AG04450 (cell line): ENCODE measurements at regions not wholly inside any gene's neighbourhood (a gene's known extent, or its start where the extent isn't known, plus 50 kb on each side); places are given as distances from the start of the nearest gene placed in this dataset.

ENCODE experiments used
- CTCF ChIA-PET: fragments of 300-600, 350-600 bp; formaldehyde crosslinking; extraction: SDS; loops from one replicate; lab custom pipeline; 2022; ENCODE audit warnings: antibody characterized with exemption, inconsistent platforms; lab: Charles Lee
- POLR2A ChIA-PET: fragments of 350-600 bp; formaldehyde crosslinking; extraction: SDS; loops from one replicate; lab custom pipeline; 2021; ENCODE audit warnings: antibody characterized with exemption, inconsistent platforms; lab: Yijun Ruan, JAX
- DNase-seq: peaks from one replicate; pipeline ENCODE4 v3.0.0-alpha.2; 2011; ENCODE audit warnings: low read depth, low spot score
- H3K27ac ChIP-seq: one replicate; pipeline ENCODE4 v1.5.1; 2012; ENCODE audit warnings: low read depth, low read length, control low read depth
- H3K27me3 ChIP-seq: one replicate; pipeline ENCODE4 v1.6.0; 2012; ENCODE audit warnings: low read length; ENCODE audit not compliant: control insufficient read depth, insufficient read depth
- H3K4me3 ChIP-seq: 2 replicates; pipeline ENCODE4 v1.5.1; 2011; ENCODE audit warnings: mild to moderate bottlenecking, low read depth, low read length, control low read depth
- H3K9me3 ChIP-seq: 2 replicates; pipeline ENCODE4 v1.5.1; 2012; ENCODE audit warnings: low read length; ENCODE audit not compliant: control insufficient read depth, insufficient read depth
- TF ChIP-seq, protein P1 (sequence below): IDR thresholded peaks from 2 replicates; pipeline ENCODE4 v1.5.1; 2011; ENCODE audit warnings: low read depth, low read length, control low read depth, inconsistent platforms

DNA sequence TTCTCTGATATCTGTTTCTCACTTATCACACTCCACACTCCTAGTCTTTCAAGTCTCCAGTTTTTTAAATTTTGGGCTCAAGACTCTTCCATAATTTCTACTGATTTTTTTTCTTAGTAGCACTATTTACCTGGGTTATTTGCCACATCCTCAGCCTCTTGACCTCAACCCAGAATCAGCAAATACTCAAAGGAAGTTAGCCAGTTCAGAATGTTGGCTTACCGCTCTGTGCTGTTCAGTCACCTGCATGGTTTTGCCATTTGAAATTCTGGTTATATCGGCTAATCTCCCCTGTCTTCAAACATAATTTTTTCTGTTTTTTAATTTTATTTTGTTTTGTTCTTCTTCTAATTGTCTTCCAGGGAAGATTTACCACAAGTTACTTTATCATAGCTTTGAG, 412.6 kb downstream of the PTH2R start:
- Histone ChIP-seq H3K4me3 (no peak overlapping the region), H3K27me3 (no peaks in the 10 kb centered on the region), H3K9me3 (no peaks in the 10 kb centered on the region; the same call in 1 of the 2 replicates), H3K27ac (no peak overlapping the region)
- DNase-seq, result no peak
- CTCF ChIA-PET, result no interaction called here
- TF ChIP-seq, protein P1, sequence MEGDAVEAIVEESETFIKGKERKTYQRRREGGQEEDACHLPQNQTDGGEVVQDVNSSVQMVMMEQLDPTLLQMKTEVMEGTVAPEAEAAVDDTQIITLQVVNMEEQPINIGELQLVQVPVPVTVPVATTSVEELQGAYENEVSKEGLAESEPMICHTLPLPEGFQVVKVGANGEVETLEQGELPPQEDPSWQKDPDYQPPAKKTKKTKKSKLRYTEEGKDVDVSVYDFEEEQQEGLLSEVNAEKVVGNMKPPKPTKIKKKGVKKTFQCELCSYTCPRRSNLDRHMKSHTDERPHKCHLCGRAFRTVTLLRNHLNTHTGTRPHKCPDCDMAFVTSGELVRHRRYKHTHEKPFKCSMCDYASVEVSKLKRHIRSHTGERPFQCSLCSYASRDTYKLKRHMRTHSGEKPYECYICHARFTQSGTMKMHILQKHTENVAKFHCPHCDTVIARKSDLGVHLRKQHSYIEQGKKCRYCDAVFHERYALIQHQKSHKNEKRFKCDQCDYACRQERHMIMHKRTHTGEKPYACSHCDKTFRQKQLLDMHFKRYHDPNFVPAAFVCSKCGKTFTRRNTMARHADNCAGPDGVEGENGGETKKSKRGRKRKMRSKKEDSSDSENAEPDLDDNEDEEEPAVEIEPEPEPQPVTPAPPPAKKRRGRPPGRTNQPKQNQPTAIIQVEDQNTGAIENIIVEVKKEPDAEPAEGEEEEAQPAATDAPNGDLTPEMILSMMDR, result no peak
- POLR2A ChIA-PET, result no interaction called here

DNA sequence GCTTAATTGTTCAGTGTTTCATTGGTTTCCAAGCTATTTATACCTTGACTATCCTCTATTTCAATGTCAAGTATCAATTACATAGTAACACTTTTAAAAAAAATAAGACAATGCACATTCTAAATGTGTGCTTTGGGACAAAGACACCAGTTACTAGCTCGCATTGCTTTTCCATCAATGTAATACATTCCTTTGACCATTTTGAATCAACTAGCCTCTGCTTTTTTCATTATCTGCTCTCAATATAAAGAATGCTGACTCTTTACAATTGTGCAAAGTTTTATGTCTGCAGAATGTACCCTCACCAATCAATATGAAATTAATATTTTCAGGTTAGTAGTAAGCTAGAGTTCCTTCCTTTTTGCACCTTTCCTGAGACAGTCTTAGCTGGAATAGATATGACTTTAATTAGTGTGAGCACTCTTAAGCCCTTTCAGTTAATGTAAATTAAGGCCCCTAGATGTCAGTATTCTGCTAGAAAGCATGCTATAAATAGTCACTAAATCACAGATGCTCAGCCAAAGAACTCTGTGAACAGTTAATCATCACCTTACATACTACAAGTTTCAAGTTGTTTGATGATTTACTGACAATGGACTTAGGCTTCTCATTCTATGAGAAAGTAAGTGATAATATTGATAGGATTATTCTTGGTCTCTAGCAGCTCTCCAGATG, 413.6 kb downstream of the PTH2R start:
- DNase-seq, result no peak
- CTCF ChIA-PET, result no interaction called here
- no peaks in the 10 kb centered on the region for H3K27me3 ChIP-seq
- H3K27ac ChIP-seq, result no peak overlapping the region
- TF ChIP-seq, protein P1, result no peak
- POLR2A ChIA-PET, result no interaction called here
- H3K9me3 ChIP-seq, result no peaks in the 10 kb centered on the region; the same call in 1 of the 2 replicates
- no peak overlapping the region for H3K4me3 ChIP-seq

DNA sequence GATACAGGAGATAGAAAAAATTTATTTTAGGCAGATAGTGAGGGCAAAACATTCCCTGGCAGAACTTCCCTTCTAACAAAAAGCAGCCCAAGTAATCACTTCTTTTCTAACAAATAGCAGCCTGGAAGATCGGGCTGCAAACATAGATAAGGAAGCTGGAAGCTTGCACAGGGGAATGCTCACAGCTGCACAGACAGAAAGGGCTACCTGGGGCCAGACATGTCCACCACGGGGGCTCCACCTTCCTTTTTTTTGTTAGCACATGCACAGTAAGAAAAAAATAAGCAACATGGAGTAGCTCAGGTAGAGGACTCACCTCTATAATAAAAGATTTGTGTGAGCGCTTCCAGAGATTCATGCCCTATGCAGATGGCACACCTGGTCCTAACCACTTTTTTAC, 420.5 kb downstream of the PTH2R start:
- H3K27ac ChIP-seq, result no peak overlapping the region
- no peak for DNase-seq
- TF ChIP-seq, protein P1, result no peak
- H3K9me3 ChIP-seq, result peaks cover 6% of the 10 kb centered on the region; the same call in 1 of the 2 replicates
- ChIA-PET POLR2A (no interaction called here), CTCF (no interaction called here)
- no peak overlapping the region for H3K4me3 ChIP-seq
- H3K27me3 ChIP-seq, result no peaks in the 10 kb centered on the region

DNA sequence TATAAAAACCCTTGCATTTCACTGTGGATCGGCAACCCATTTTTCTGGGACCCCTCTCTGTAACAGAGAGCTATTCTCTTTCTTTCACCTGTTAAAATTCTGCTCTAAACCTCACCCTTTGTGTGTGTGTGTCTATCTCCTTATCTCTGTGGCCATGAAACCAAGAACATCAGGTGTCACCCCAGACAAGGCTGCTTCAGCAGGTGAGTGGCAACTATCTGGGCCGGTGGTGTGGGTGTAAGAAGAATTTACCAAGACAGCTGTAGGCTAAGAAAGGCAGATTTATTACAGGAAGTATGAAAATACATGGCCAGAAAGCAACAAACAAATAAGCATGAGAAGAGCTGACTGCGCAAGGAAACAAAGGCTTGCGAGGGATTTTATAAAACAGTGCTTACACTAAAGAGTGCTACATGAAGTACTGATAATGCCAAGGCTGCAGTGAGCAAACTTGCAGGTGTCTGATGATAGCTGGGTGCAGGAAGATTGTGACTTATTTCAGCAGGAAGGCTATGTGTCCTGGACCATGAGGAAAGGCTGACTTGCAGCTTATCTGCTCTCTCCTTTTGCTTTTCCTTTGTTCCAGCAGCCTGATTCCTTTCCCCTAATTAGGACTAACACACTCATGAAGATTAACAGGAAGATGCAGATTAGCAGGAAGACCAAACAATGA, 421.1 kb downstream of the PTH2R start:
- TF ChIP-seq, protein P1, result no peak
- no peak overlapping the region for H3K27ac ChIP-seq
- POLR2A ChIA-PET, result no interaction called here
- no peak for DNase-seq
- no peak overlapping the region for H3K4me3 ChIP-seq
- peaks cover 6% of the 10 kb centered on the region; the same call in 1 of the 2 replicates for H3K9me3 ChIP-seq
- CTCF ChIA-PET, result no interaction called here
- H3K27me3 ChIP-seq, result no peaks in the 10 kb centered on the region

DNA sequence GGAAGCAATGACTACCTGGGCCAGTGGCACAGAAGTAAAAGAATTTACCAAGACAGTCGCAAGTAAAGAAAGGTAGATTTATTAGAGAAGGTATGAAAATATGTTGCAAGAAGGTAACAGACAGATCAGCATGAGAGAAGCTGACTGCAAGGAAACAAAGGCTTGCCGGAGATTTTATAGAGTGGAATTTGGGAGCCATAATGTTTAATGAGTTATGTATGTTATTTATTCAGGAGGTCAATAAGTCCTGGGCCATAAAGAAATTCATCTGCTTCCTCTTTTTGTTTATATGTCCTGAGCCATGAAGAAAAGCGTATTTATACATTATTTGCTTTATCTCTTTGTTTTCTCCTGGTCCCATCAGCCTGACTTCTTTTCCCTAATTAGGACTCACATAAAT, 423.6 kb downstream of the PTH2R start:
- DNase-seq, result no peak
- CTCF ChIA-PET, result no interaction called here
- no peak overlapping the region for H3K4me3 ChIP-seq
- POLR2A ChIA-PET, result no interaction called here
- TF ChIP-seq, protein P1, result no peak
- H3K9me3 ChIP-seq, result peaks cover 6% of the 10 kb centered on the region; the same call in 1 of the 2 replicates
- H3K27ac ChIP-seq, result no peak overlapping the region
- no peaks in the 10 kb centered on the region for H3K27me3 ChIP-seq
